Stimulated activated CD4-positive, alpha-beta T cell treated with anti-CD3 and anti-CD28 coated beads, Interleukin-15, amount 100 ng/mL, for 48 hours (primary cell): ENCODE measurements at regions not wholly inside any gene's neighbourhood (a gene's known extent, or its start where the extent isn't known, plus 50 kb on each side); places are given as distances from the start of the nearest gene placed in this dataset.
"Not testable (repeated sequence)": the region's sequence is repeated elsewhere in the genome, so short reads cannot be mapped to it uniquely, and the experiment has no call there.

Experiments
- DNase-seq, 2 donors: peaks; one replicate each; pipeline ENCODE4 v3.0.0-alpha.2; 2020; ENCODE audit warnings: low read depth in 2 of 2

GRCh38 chr1:20432341-20432740 lies 53.7 kb downstream of the CAMK2N1 start:
- DNase-seq = no peak

DNA sequence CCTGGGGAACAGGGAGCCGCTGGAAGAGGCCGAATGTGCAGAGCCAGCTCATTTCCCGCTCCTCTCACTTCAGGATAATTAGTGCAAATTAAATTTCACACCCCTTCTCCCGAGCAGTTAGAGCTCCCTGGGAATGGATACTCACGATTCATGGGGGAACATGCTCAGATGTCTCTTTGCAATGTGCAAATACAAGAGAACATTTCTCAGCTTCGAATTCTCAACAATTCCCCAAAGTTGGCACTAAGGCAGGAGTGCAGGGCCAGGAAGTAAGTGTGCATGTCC lies 54.9 kb downstream of the CAMK2N1 start:
- no peak for DNase-seq

DNA sequence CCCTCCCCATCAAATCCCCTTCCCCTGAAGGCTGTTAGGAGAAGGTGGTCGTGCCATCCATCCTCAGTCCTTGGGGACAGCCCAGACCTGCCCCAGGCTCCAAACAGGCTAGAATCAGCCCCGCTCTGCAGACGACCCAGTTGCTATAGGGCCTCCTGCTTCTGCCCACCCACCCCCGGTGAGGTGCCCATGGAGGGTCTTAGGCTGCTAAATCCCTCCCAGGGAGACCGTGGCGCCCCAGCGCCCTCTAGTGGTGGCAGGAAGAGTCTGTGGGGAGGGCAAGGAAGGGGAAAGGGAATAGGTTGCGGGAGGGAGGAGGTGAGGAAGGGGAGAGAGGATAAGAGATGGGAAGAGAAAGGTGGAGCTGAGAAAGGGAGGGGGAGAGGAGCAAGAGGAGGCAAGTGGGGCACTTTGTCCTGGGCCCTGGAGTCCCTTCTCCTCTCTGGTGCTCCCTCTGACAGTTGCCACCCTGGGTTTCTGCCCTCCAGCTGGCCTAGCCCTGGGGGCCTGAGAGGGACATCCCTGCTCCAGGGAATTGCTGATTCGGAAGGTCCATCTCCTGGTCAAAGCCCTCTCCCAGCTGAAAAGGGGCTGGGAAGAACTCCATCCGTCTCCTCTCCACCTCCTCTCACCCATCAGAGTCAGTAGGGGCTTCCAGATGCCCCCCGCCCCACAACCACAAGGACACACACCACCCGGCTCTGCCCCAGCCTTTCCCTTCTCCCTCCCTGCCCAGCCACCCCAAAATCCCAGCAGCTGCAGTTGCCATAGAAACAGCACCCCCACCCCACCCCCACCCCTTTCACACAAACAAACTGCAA lies 55.4 kb downstream of the CAMK2N1 start:
- DNase-seq = peak in 1 of 2 donors; percentile 14

DNA sequence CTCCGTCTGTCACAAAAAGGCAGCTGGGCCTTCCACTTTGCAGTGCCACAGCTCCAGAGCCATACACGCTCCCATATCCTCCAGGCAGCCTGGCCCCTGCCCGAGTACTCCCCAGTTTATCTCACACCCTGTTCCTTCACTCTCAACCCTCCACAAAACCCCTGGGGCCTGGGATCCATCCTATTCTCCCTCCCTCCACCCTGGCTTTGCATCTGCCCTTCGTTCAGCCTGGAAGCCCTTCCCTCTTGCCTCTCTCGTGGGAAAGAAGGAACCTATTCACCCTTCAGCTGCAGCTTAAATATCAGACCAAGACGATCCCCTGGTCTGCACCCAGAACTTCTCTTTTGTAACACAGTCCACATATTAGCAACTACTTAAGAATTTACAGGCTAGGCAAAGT lies 56.7 kb downstream of the CAMK2N1 start:
- no peak for DNase-seq

- no peak for DNase-seq
Measured at GRCh38 chr1:20428841-20429240, 57.2 kb downstream of the CAMK2N1 start.

DNA sequence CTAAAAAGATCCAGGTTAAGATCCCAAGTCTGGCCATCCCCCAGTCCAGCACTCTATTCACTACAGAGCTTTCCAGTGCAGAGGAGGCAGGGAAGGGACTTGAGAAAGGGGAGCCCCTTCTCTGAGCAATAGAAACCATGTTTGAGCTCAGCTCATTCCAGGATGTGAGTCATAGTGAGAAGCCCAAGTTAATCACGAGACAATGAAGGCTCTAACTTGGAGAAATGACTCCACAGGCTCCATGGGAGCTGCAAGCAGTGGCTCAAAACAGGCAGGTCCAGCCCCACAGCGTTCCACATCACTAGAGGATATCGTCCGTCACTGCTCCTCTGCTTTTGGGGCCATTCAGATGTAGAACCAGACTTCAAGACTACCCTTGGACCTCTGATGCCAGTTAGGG lies 59.1 kb downstream of the CAMK2N1 start:
- peak in 1 of 2 donors; percentile 3 for DNase-seq

DNA sequence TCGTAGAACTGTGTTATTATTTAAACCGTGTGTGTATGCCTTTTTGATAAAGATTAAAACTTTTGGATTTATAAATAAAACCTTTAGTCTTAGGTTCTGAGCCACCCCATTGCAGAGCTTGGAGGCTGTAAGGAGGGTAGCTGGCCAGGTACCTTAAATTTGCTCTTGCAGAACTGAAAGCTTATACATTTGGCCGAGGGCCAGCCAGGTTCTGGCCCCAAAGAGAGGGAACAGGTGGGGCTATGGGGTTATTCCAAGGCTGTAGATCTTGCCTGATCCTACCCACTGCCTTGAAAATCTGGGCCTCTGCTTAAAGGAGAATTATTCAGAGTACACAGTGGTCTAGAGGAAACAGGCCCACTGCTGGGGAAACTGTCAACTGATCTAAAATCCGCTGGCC lies 59.6 kb downstream of the CAMK2N1 start:
- no peak for DNase-seq

- DNase-seq = no peak
Measured at GRCh38 chr1:20425622-20426021, 60.4 kb downstream of the CAMK2N1 start.

- DNase-seq = no peak
Measured at GRCh38 chr1:20423169-20423795, 62.7 kb downstream of the CAMK2N1 start.

- DNase-seq = no peak
Measured at GRCh38 chr1:20421441-20421840, 64.6 kb downstream of the CAMK2N1 start.

GRCh38 chr1:20417581-20417980 lies 68.4 kb downstream of the CAMK2N1 start:
- no peak for DNase-seq

GRCh38 chr1:20416706-20417105 lies 69.3 kb downstream of the CAMK2N1 start:
- no peak for DNase-seq

GRCh38 chr1:20413776-20414140 lies 72.3 kb downstream of the CAMK2N1 start:
- no peak for DNase-seq

DNA sequence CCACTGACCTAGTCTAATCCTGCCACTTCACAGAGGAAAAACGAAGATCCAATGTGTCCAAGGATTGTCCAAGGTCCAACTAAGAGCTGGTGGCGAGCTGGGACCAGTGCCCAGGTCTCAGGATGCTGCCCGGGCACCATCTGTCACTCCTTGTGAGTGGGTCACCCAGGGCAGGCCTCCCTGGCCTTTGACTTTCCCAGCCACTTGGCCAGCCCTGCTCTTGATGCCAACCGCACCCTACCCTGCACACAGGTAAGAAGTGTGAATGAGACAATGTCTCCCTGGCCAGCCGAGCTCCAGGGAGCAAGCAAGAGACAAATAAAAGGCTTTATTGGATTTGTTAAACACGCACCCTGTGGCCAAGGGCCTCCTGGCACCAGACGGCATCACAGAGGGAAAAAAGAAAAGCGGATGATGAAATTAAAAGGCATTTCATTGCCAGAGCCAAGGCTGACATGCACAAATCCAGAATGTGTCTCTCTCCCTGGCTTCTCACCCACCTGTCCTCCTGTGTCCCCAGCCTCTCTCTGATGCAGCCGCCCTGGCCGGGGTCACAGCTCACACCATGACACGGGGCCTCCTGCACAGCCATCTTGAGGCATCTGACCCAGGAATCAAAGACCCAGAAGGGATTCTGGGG lies 72.8 kb downstream of the CAMK2N1 start:
- no peak for DNase-seq

GRCh38 chr1:20411196-20411980 lies 74.6 kb downstream of the CAMK2N1 start:
- peak in 1 of 2 donors; percentile 22 for DNase-seq

- DNase-seq = no peak
Measured at GRCh38 chr1:20410503-20410902, 75.5 kb downstream of the CAMK2N1 start.

- DNase-seq = no peak
Measured at GRCh38 chr1:20409971-20410370, 76.0 kb downstream of the CAMK2N1 start.

DNA sequence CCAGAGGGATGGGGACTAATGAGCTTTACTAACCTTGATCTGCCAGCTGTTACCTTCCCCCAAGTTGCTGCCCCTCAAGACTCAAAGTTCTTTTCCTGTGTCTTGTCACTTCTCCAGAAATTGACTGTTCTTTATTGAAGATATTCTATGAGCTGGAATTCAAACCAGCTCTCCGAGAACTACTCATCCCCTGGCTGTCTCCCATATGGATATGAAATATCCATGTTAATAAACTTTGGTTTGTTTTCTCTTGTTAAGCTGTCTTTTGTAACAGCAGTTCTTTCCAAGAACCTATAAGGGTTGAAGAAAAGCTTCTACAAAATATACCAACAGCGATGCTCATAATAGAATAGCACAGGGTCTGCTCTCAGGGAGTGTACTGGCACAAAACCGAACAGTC lies 77.0 kb downstream of the CAMK2N1 start:
- no peak for DNase-seq

GRCh38 chr1:20408133-20408650 lies 77.8 kb downstream of the CAMK2N1 start:
- not testable (repeated sequence) for DNase-seq

GRCh38 chr1:20405893-20406604 lies 80.0 kb downstream of the CAMK2N1 start:
- DNase-seq = no peak

DNA sequence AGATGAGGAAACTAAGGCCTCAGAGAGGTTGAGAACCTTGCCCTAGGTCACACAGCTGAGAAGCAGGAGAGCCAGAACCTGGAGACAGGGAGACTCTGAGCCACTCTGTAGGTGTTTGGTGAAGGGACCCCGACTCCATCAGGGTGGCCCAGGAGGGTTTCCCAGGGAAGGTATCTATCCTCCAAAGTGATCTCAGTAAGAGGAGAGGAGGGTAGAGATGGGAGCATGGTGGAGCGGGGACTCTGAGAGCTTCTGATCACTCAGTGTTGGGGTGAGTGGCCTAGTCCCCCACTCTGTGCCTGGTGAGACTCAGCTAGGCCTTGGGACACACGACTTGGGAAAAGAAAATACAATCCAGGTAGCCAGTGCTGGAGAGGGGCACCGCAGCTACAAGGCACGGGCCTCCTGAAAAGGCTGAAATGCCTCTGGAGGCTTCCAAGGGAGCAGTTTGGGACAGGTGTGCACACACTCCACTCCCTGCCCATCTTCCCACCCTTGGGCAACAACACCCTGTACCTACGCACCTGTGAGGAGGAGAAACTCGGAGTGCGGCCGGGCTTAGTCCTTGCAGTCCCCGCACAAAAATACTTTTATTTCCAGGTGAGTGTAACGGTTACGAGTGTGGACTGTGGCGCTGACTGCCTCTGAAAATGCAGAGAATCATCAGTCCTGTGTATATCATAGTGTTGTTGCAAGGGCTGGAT lies 80.8 kb downstream of the CAMK2N1 start:
- no peak for DNase-seq
